Panc1 (cell line): ENCODE measurements at regions not wholly inside any gene's neighbourhood (a gene's known extent, or its start where the extent isn't known, plus 50 kb on each side); places are given as distances from the start of the nearest gene placed in this dataset.

ENCODE experiments used
- ATAC-seq: fragments of 200-7000 bp; cut with Tn5 transposase; 2 replicates; pipeline ENCODE4 v1.9.1; 2020; ENCODE audit warnings: mild to moderate bottlenecking, moderate library complexity
- BruUV-seq: library from RNA; stranded (reverse); fragments of 400-500 nt; replicated peaks from 2 replicates; lab custom pipeline; 2021; lab: Mats Ljungman, UMichigan
- CTCF ChIA-PET: fragments of 300-600 bp; sonication (Branson Sonifier 250); formaldehyde crosslinking; loops from one replicate; lab custom pipeline; 2022; ENCODE audit warnings: antibody characterized with exemption; lab: Charles Lee
- POLR2A ChIA-PET: fragments of 300-600 bp; sonication (Branson Sonifier 250); formaldehyde crosslinking; loops from one replicate; lab custom pipeline; 2022; ENCODE audit warnings: antibody characterized with exemption; lab: Charles Lee
- DNase-seq: peaks from one replicate; pipeline ENCODE4 v3.0.0-alpha.2; 2010; ENCODE audit warnings: low read depth, low spot score
- H3K27ac ChIP-seq: 2 replicates; pipeline ENCODE4 v1.5.1; 2011; ENCODE audit warnings: mild to moderate bottlenecking, low read length, inconsistent platforms
- H3K27me3 ChIP-seq: fragments of 200-500 bp; sonication (Bioruptor generic); 2 replicates; pipeline ENCODE4 v1.6.0; 2014; ENCODE audit warnings: low read length, inconsistent platforms; ENCODE audit not compliant: control insufficient read depth, insufficient read depth
- H3K36me3 ChIP-seq: fragments of 200-500 bp; sonication (Bioruptor generic); 2 replicates; pipeline ENCODE4 v1.5.1; 2014; ENCODE audit warnings: inconsistent platforms, mild to moderate bottlenecking, low read length, moderate library complexity; ENCODE audit not compliant: control insufficient read depth, insufficient read depth
- H3K4me1 ChIP-seq: 2 replicates; pipeline ENCODE4 v1.5.1; 2011; ENCODE audit warnings: inconsistent platforms, mild to moderate bottlenecking, low read length, moderate library complexity; ENCODE audit not compliant: control insufficient read depth, insufficient read depth
- H3K4me3 ChIP-seq, 2 experiments: 2 replicates each; pipeline ENCODE4 v1.5.1; 2011 to 2012; ENCODE audit warnings: low read depth in 2 of 2, low read length in 2 of 2, mild to moderate bottlenecking in 2 of 2, inconsistent platforms in 1 of 2, moderate library complexity in 1 of 2
- H3K9me3 ChIP-seq: fragments of 200-500 bp; sonication (Bioruptor generic); 2 replicates; pipeline ENCODE4 v1.5.1; 2014; ENCODE audit warnings: low read depth, mild to moderate bottlenecking, inconsistent platforms, low read length, moderate library complexity; ENCODE audit not compliant: control insufficient read depth, insufficient read depth
- POLR2AphosphoS5 ChIP-seq: IDR thresholded peaks from 2 replicates; pipeline ENCODE4 v1.6.1; 2012; ENCODE audit warnings: mild to moderate bottlenecking, low read depth, low read length, moderate library complexity
- SIN3A ChIP-seq: IDR thresholded peaks from 2 replicates; pipeline ENCODE4 v1.6.1; 2012; ENCODE audit warnings: low read depth, mild to moderate bottlenecking, low read length, moderate library complexity, borderline replicate concordance; ENCODE audit not compliant: insufficient read depth
- TCF7L2 ChIP-seq: IDR thresholded peaks from 2 replicates; pipeline ENCODE4 v1.6.1; 2011; ENCODE audit warnings: mild to moderate bottlenecking, low read depth, low read length, inconsistent platforms
- in situ Hi-C: cut with HindIII; loops from 2 replicates; pipeline ENCODE4 v1.10.0; 2016; ENCODE audit warnings: low sequenced_read_pairs, low pct_unique_long_range_greater_than_20kb
- intact Hi-C: fragments of 100-400 bp; cut with micrococcal nuclease; formaldehyde crosslinking; loops from one replicate; pipeline ENCODE4 v1.10.0; 2022; ENCODE audit not compliant: unreplicated experiment
- TF ChIP-seq, protein P1 (sequence below), 2 experiments: IDR thresholded peaks; 2 replicates each; pipeline ENCODE4 v1.6.1; 2011 to 2012; ENCODE audit warnings: low read depth in 2 of 2, control low read depth in 1 of 2, low read length in 1 of 2, mild to moderate bottlenecking in 1 of 2, moderate library complexity in 1 of 2; ENCODE audit not compliant: insufficient read depth in 1 of 2
- TF ChIP-seq, protein P2 (sequence below): fragments of 450-650 bp; IDR thresholded peaks from 2 replicates; pipeline ENCODE4 v1.5.1; 2017; ENCODE audit warnings: mild to moderate bottlenecking

- CTCF ChIA-PET: no interaction called here
- no TSS peak for BruUV-seq
- POLR2A ChIA-PET: no interaction called here
- no peaks in the 10 kb centered on the region for H3K36me3 ChIP-seq
- no peak for ATAC-seq
- no peak for DNase-seq
- no peaks in the 10 kb centered on the region; the same call in 1 of the 2 replicates for H3K27me3 ChIP-seq
- no peaks in the 10 kb centered on the region for H3K4me1 ChIP-seq
- H3K4me3 ChIP-seq: no peak overlapping the region
- no peak overlapping the region for H3K27ac ChIP-seq
- TF ChIP-seq, protein P1, sequence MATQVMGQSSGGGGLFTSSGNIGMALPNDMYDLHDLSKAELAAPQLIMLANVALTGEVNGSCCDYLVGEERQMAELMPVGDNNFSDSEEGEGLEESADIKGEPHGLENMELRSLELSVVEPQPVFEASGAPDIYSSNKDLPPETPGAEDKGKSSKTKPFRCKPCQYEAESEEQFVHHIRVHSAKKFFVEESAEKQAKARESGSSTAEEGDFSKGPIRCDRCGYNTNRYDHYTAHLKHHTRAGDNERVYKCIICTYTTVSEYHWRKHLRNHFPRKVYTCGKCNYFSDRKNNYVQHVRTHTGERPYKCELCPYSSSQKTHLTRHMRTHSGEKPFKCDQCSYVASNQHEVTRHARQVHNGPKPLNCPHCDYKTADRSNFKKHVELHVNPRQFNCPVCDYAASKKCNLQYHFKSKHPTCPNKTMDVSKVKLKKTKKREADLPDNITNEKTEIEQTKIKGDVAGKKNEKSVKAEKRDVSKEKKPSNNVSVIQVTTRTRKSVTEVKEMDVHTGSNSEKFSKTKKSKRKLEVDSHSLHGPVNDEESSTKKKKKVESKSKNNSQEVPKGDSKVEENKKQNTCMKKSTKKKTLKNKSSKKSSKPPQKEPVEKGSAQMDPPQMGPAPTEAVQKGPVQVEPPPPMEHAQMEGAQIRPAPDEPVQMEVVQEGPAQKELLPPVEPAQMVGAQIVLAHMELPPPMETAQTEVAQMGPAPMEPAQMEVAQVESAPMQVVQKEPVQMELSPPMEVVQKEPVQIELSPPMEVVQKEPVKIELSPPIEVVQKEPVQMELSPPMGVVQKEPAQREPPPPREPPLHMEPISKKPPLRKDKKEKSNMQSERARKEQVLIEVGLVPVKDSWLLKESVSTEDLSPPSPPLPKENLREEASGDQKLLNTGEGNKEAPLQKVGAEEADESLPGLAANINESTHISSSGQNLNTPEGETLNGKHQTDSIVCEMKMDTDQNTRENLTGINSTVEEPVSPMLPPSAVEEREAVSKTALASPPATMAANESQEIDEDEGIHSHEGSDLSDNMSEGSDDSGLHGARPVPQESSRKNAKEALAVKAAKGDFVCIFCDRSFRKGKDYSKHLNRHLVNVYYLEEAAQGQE (IDR thresholded peaks at IDR 0.05; ENCODE audit: insufficient read depth in 1 of 2, low read depth in 2 of 2, low read length in 1 of 2): no peak
- TF ChIP-seq SIN3A: no peak
- TF ChIP-seq, protein P2, sequence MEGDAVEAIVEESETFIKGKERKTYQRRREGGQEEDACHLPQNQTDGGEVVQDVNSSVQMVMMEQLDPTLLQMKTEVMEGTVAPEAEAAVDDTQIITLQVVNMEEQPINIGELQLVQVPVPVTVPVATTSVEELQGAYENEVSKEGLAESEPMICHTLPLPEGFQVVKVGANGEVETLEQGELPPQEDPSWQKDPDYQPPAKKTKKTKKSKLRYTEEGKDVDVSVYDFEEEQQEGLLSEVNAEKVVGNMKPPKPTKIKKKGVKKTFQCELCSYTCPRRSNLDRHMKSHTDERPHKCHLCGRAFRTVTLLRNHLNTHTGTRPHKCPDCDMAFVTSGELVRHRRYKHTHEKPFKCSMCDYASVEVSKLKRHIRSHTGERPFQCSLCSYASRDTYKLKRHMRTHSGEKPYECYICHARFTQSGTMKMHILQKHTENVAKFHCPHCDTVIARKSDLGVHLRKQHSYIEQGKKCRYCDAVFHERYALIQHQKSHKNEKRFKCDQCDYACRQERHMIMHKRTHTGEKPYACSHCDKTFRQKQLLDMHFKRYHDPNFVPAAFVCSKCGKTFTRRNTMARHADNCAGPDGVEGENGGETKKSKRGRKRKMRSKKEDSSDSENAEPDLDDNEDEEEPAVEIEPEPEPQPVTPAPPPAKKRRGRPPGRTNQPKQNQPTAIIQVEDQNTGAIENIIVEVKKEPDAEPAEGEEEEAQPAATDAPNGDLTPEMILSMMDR: no peak
- in situ Hi-C loops (no loop called here), intact Hi-C loops (no loop called here)
- no peaks in the 10 kb centered on the region for H3K9me3 ChIP-seq
Observed at GRCh38 chr6:48176645-48177308, 65.8 kb upstream of the PTCHD4 start.

DNA sequence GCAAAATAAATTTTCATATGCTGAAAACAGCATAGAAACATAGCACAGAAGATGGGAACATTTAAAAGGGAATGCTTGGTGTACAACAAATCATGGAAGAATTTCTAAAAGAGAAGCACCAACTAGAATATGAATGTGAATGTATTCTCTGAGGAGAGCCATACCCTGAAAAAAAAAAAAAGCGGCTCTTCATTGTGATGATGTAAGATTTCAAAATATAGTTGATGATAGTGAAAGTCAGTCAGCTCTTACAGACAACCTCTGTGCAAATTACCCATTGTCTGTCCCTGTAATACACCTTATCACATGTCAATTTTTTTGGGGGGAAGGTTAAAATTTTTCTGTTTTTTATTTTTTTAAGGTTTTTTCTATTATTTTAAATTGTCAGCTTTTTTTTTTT, 58.6 kb upstream of the PTCHD4 start:
- Histone ChIP-seq H3K36me3 (no peaks in the 10 kb centered on the region), H3K9me3 (no peaks in the 10 kb centered on the region), H3K27me3 (no peaks in the 10 kb centered on the region), H3K4me3 (no peak overlapping the region), H3K27ac (no peak overlapping the region), H3K4me1 (no peaks in the 10 kb centered on the region)
- BruUV-seq: no TSS peak
- intact Hi-C loops (no loop called here), in situ Hi-C loops (no loop called here)
- ChIA-PET POLR2A (no interaction called here), CTCF (no interaction called here)
- TF ChIP-seq, protein P2: no peak
- TF ChIP-seq, protein P1 (IDR thresholded peaks at IDR 0.05; ENCODE audit: insufficient read depth in 1 of 2, low read depth in 2 of 2, low read length in 1 of 2): no peak
- TF ChIP-seq POLR2AphosphoS5 (no peak), SIN3A (no peak), TCF7L2 (no peak)
- DNase-seq (no peak), ATAC-seq (no peak)
